HG02588 (cell line): ENCODE measurements at regions not wholly inside any gene's neighbourhood (a gene's known extent, or its start where the extent isn't known, plus 50 kb on each side); places are given as distances from the start of the nearest gene placed in this dataset.

Experiments
- ATAC-seq: cut with Tn5 transposase; IDR thresholded peaks from one replicate; pipeline ENCODE4 v1.9.1; 2021; ENCODE audit warnings: mild to moderate bottlenecking, moderate library complexity; ENCODE audit not compliant: unreplicated experiment

GRCh38 chr11:88231894-88232482, 56.7 kb upstream of the RAB38 start:
- peak; percentile 71 for ATAC-seq

DNA sequence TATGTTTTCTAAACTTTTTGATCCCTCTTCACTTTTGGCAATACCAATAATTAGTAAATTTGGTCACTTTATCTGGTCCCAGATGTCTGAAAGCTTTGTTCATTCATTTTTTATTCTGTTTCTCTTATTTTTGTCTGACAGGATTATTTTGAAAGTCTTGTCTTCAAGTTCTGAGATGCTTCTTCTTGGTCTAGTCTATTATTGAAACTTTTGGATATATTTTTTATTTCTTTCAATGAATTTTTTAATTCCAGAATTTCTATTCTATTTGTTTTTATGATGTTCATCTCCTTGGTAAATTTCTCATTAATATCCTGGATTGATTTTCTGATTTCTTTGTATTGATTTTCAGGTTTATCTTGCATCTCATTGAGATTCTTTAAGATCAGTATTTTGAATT, 54.1 kb upstream of the RAB38 start:
- ATAC-seq, result no peak
